NT2/D1 (cell line): ENCODE measurements at regions not wholly inside any gene's neighbourhood (a gene's known extent, or its start where the extent isn't known, plus 50 kb on each side); places are given as distances from the start of the nearest gene placed in this dataset.

Source experiments
- SUZ12 ChIP-seq: IDR thresholded peaks from 2 replicates; pipeline ENCODE4 v1.6.1; 2011; ENCODE audit not compliant: insufficient read length, insufficient read depth; ENCODE audit errors: extremely low read depth
- YY1 ChIP-seq: IDR thresholded peaks from 2 replicates; pipeline ENCODE4 v1.6.1; 2011; ENCODE audit not compliant: insufficient read length, insufficient read depth
- ZNF274 ChIP-seq: IDR thresholded peaks from 2 replicates; pipeline ENCODE4 v1.6.1; 2011; ENCODE audit warnings: mild to moderate bottlenecking, low read depth, low read length

- TF ChIP-seq ZNF274 (no peak), YY1 (no peak), SUZ12 (no peak)
Measured at GRCh38 chr3:43185983-43186314, 80.1 kb upstream of the POMGNT2 start.
